Mesenchymal stem cell (in vitro differentiated cells and primary cell): ENCODE measurements at regions not wholly inside any gene's neighbourhood (a gene's known extent, or its start where the extent isn't known, plus 50 kb on each side); places are given as distances from the start of the nearest gene placed in this dataset.

Experiments
- DNase-seq: peaks from one replicate; pipeline ENCODE4 v3.0.0-alpha.2; 2013
- H2AFZ ChIP-seq: one replicate; pipeline ENCODE4 v1.6.1; 2013; ENCODE audit warnings: low read depth, mild to moderate bottlenecking, control low read depth, inconsistent platforms, low read length, moderate library complexity
- H2AK5ac ChIP-seq: 2 replicates; pipeline ENCODE4 v1.6.1; 2013; ENCODE audit warnings: low read length, moderate library complexity, mild to moderate bottlenecking, inconsistent platforms; ENCODE audit not compliant: severe bottlenecking
- H2BK120ac ChIP-seq: one replicate; pipeline ENCODE4 v1.6.1; 2013; ENCODE audit warnings: low read depth, mild to moderate bottlenecking, inconsistent platforms, low read length, moderate library complexity
- H2BK12ac ChIP-seq, 2 experiments: one replicate each; pipeline ENCODE4 v1.6.1; 2013; ENCODE audit warnings: inconsistent platforms in 2 of 2, low read length in 2 of 2, mild to moderate bottlenecking in 2 of 2, moderate library complexity in 2 of 2, control low read depth in 1 of 2
- H2BK15ac ChIP-seq: one replicate; pipeline ENCODE4 v1.6.1; 2013; ENCODE audit warnings: mild to moderate bottlenecking, low read depth, inconsistent platforms; ENCODE audit not compliant: poor library complexity, severe bottlenecking
- H2BK5ac ChIP-seq: 2 replicates; pipeline ENCODE4 v1.6.1; 2013; ENCODE audit warnings: low read depth, mild to moderate bottlenecking, low read length, control low read depth, inconsistent platforms; ENCODE audit not compliant: poor library complexity, severe bottlenecking
- H3K14ac ChIP-seq, 2 experiments: one replicate each; pipeline ENCODE4 v1.6.1; 2013; ENCODE audit warnings: inconsistent platforms in 2 of 2, low read length in 2 of 2, control low read depth in 1 of 2, mild to moderate bottlenecking in 1 of 2, moderate library complexity in 1 of 2
- H3K18ac ChIP-seq, 2 experiments: one replicate each; pipeline ENCODE4 v1.6.1; 2013; ENCODE audit warnings: inconsistent platforms in 2 of 2, low read length in 2 of 2, control low read depth in 1 of 2, low read depth in 1 of 2, mild to moderate bottlenecking in 1 of 2
- H3K23ac ChIP-seq, 2 experiments: one replicate each; pipeline ENCODE4 v1.6.1; 2013; ENCODE audit warnings: inconsistent platforms in 2 of 2, low read length in 2 of 2, mild to moderate bottlenecking in 2 of 2, moderate library complexity in 2 of 2, control low read depth in 1 of 2
- H3K27ac ChIP-seq: 2 replicates; pipeline ENCODE4 v1.5.1; 2013; ENCODE audit warnings: mild to moderate bottlenecking, moderate library complexity, low read length, control low read depth, inconsistent platforms; ENCODE audit not compliant: poor library complexity, severe bottlenecking
- H3K27me3 ChIP-seq, 2 experiments: 2 replicates each; pipeline versions ENCODE4 v1.6.1 to v1.7.0; 2013; ENCODE audit warnings: low read length in 2 of 2, mild to moderate bottlenecking in 2 of 2, moderate library complexity in 2 of 2, control low read depth in 1 of 2, inconsistent platforms in 1 of 2; ENCODE audit not compliant: control insufficient read depth in 1 of 2, insufficient read depth in 1 of 2
- H3K36me3 ChIP-seq, 2 experiments: 2 replicates each; pipeline versions ENCODE4 v1.6.1 to v1.7.0; 2013; ENCODE audit warnings: low read length in 2 of 2, control low read depth in 1 of 2, inconsistent platforms in 1 of 2, low read depth in 1 of 2, mild to moderate bottlenecking in 1 of 2; ENCODE audit not compliant: insufficient read depth in 2 of 2, control insufficient read depth in 1 of 2
- H3K4ac ChIP-seq, 2 experiments: one replicate each; pipeline ENCODE4 v1.6.1; 2013; ENCODE audit warnings: inconsistent platforms in 2 of 2, low read length in 2 of 2, mild to moderate bottlenecking in 2 of 2, moderate library complexity in 2 of 2, control low read depth in 1 of 2, low read depth in 1 of 2
- H3K4me1 ChIP-seq: 2 replicates; pipeline ENCODE4 v1.6.1; 2013; ENCODE audit warnings: low read depth, low read length, control low read depth; ENCODE audit not compliant: control insufficient read depth, insufficient read depth
- H3K4me2 ChIP-seq: 2 replicates; pipeline ENCODE4 v1.6.1; 2013; ENCODE audit warnings: low read length, mild to moderate bottlenecking, inconsistent platforms; ENCODE audit not compliant: poor library complexity, severe bottlenecking
- H3K4me3 ChIP-seq, 2 experiments: 2 replicates each; pipeline versions ENCODE4 v1.5.1 to v1.7.0; 2013; ENCODE audit warnings: low read length in 2 of 2, mild to moderate bottlenecking in 2 of 2, control low read depth in 1 of 2, low read depth in 1 of 2; ENCODE audit not compliant: insufficient read depth in 1 of 2
- H3K79me1 ChIP-seq: replicated peaks from 2 replicates; pipeline ENCODE4 v1.6.1; 2013; ENCODE audit warnings: mild to moderate bottlenecking, control low read depth, low read length, inconsistent platforms; ENCODE audit not compliant: poor library complexity, severe bottlenecking
- H3K9ac ChIP-seq: 2 replicates; pipeline ENCODE4 v1.7.0; 2013; ENCODE audit warnings: mild to moderate bottlenecking, low read length, moderate library complexity
- H3K9me3 ChIP-seq: 2 replicates; pipeline ENCODE4 v1.7.0; 2013; ENCODE audit warnings: mild to moderate bottlenecking, low read length; ENCODE audit not compliant: control insufficient read depth
- H4K8ac ChIP-seq: one replicate; pipeline ENCODE4 v1.6.1; 2013; ENCODE audit warnings: inconsistent platforms, mild to moderate bottlenecking, low read length, moderate library complexity
- H4K91ac ChIP-seq: one replicate; pipeline ENCODE4 v1.6.1; 2013; ENCODE audit warnings: mild to moderate bottlenecking, low read length, inconsistent platforms
- WGBS: methylation state at CpG from one replicate; pipeline ENCODE4 v1.1.7; 2013; ENCODE audit warnings: mixed read lengths; 5-methylcytosine and 5-hydroxymethylcytosine counted together

GRCh38 chr15:97443101-97443500 lies 517.4 kb upstream of the ARRDC4 start:
- Histone ChIP-seq H2AK5ac (no peak overlapping the region), H3K9ac (no peak overlapping the region), H2BK5ac (no peak overlapping the region), H3K27me3 (no peaks in the 10 kb centered on the region), H2BK12ac (no peak overlapping the region), H3K23ac (no peak overlapping the region), H4K8ac (no peak overlapping the region), H3K79me1 (no peaks in the 10 kb centered on the region), H2AFZ (no peak overlapping the region), H3K4me1 (no peaks in the 10 kb centered on the region), H2BK15ac (no peak overlapping the region), H3K9me3 (peaks cover 28% of the 10 kb centered on the region), H3K27ac (no peak overlapping the region), H4K91ac (no peak overlapping the region), H3K36me3 (no peaks in the 10 kb centered on the region), H2BK120ac (no peak overlapping the region), H3K4ac (no peak overlapping the region), H3K14ac (no peak overlapping the region), H3K4me3 (no peak overlapping the region), H3K18ac (no peak overlapping the region), H3K4me2 (no peak overlapping the region)
- WGBS: 32% methylated on average over 1 of the region's 1 CpG
- no peak for DNase-seq

GRCh38 chr15:97446138-97446537 lies 514.4 kb upstream of the ARRDC4 start:
- DNase-seq: no peak
- H3K79me1 ChIP-seq: no peaks in the 10 kb centered on the region
- H3K23ac ChIP-seq: no peak overlapping the region
- no peak overlapping the region for H2BK12ac ChIP-seq
- no peak overlapping the region for H2AFZ ChIP-seq
- no peaks in the 10 kb centered on the region for H3K4me1 ChIP-seq
- H2AK5ac ChIP-seq: no peak overlapping the region
- H3K4me2 ChIP-seq: no peak overlapping the region
- no peaks in the 10 kb centered on the region for H3K27me3 ChIP-seq
- H3K27ac ChIP-seq: no peak overlapping the region
- H4K91ac ChIP-seq: no peak overlapping the region
- H3K9me3 ChIP-seq: peaks cover 35% of the 10 kb centered on the region
- H4K8ac ChIP-seq: no peak overlapping the region
- H3K36me3 ChIP-seq: no peaks in the 10 kb centered on the region
- H3K4me3 ChIP-seq: no peak overlapping the region
- no peak overlapping the region for H2BK15ac ChIP-seq
- H3K14ac ChIP-seq: no peak overlapping the region
- no peak overlapping the region for H3K18ac ChIP-seq
- H3K4ac ChIP-seq: no peak overlapping the region
- H2BK5ac ChIP-seq: no peak overlapping the region
- no peak overlapping the region for H3K9ac ChIP-seq
- H2BK120ac ChIP-seq: no peak overlapping the region
- 42% methylated on average over 2 of the region's 3 CpGs for WGBS

- Histone ChIP-seq H3K4me2 (no peak overlapping the region), H2BK12ac (no peak overlapping the region), H4K91ac (no peak overlapping the region), H3K4me3 (no peak overlapping the region), H3K14ac (no peak overlapping the region), H3K9ac (no peak overlapping the region), H2BK120ac (no peak overlapping the region), H3K79me1 (no peaks in the 10 kb centered on the region), H2AFZ (no peak overlapping the region), H3K36me3 (no peaks in the 10 kb centered on the region), H3K18ac (no peak overlapping the region), H2BK15ac (no peak overlapping the region), H3K4me1 (no peaks in the 10 kb centered on the region), H2BK5ac (no peak overlapping the region), H2AK5ac (no peak overlapping the region), H3K23ac (no peak overlapping the region), H3K9me3 (peaks cover 16% of the 10 kb centered on the region), H3K27me3 (no peaks in the 10 kb centered on the region), H3K4ac (no peak overlapping the region), H3K27ac (no peak overlapping the region), H4K8ac (no peak overlapping the region)
- WGBS: 94% methylated on average over 3 of the region's 7 CpGs
- no peak for DNase-seq
Measured at GRCh38 chr15:97456521-97457202, 503.8 kb upstream of the ARRDC4 start.

- Histone ChIP-seq H3K9me3 (peaks cover 9% of the 10 kb centered on the region), H2AK5ac (no peak overlapping the region), H2BK120ac (no peak overlapping the region), H3K4me3 (no peak overlapping the region), H3K4me1 (no peaks in the 10 kb centered on the region), H3K18ac (no peak overlapping the region), H3K36me3 (no peaks in the 10 kb centered on the region), H2BK15ac (no peak overlapping the region), H4K8ac (no peak overlapping the region), H3K79me1 (no peaks in the 10 kb centered on the region), H3K27ac (no peak overlapping the region), H3K14ac (no peak overlapping the region), H2AFZ (no peak overlapping the region), H4K91ac (no peak overlapping the region), H3K4ac (no peak overlapping the region), H2BK12ac (no peak overlapping the region), H2BK5ac (no peak overlapping the region), H3K4me2 (no peak overlapping the region), H3K23ac (no peak overlapping the region), H3K27me3 (no peaks in the 10 kb centered on the region), H3K9ac (no peak overlapping the region)
- WGBS: no CpG with 5 or more reads among the region's 3 CpGs
- no peak for DNase-seq
Measured at GRCh38 chr15:97457203-97457847, 503.2 kb upstream of the ARRDC4 start.
